ENCODE measurements at regions not wholly inside any gene's neighbourhood (a gene's known extent, or its start where the extent isn't known, plus 50 kb on each side); places are given as distances from the start of the nearest gene placed in this dataset.

DNA sequence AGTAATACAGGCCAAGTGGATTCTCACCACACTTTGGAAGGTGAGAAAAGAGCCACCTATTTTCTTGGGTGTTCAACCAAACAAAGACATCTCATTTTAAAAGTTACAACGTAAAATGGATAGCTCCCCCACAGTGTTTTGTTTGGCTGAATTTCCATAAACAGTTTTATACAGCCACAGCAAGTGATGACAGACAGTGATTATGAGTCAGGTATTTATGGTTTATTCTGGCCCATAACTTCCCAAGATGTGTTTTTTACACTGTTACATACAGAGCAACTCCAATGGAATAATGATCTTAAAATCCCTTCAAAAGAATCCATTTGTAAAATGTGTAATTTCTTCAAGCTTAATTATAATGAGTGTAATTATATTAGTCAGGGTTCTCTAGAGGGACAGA lies 421.3 kb downstream of the TLE1 start:
- H3K9ac ChIP-seq (ENCODE audit: low read depth, low read length), result no peak overlapping the region
- H3K9me3 ChIP-seq (ENCODE audit: control insufficient read depth, insufficient read depth, low read length), result no peaks in the 10 kb centered on the region
- H3K36me3 ChIP-seq (ENCODE audit: control insufficient read depth, insufficient read depth, low read length), result no peaks in the 10 kb centered on the region
- H3K4me3 ChIP-seq (ENCODE audit: low read depth, low read length), result no peak overlapping the region
- no peaks in the 10 kb centered on the region for H3K4me1 ChIP-seq (ENCODE audit: control insufficient read depth, insufficient read depth, low read length)
- H3K27me3 ChIP-seq (ENCODE audit: control insufficient read depth, insufficient read depth, low read length), result no peaks in the 10 kb centered on the region

DNA sequence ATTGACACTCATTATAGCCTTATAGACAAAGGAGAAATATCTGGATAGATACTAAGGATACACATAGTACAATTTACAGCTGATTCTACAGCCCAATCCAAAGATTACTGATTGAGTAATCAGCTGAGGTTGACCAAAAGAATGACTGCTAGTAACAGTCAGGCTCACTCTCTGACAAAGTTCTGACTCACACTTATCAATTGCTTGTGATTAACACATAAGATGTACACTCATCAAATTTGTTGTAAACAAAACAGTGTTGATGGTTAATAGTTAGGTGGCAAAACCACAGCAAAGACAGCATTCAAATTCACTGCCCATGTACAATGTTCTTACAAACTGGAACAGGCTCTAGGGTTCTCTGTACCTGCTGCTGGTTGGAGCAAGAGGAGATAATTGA lies 422.7 kb downstream of the TLE1 start:
- H3K4me1 ChIP-seq (ENCODE audit: control insufficient read depth, insufficient read depth, low read length), result no peaks in the 10 kb centered on the region

DNA sequence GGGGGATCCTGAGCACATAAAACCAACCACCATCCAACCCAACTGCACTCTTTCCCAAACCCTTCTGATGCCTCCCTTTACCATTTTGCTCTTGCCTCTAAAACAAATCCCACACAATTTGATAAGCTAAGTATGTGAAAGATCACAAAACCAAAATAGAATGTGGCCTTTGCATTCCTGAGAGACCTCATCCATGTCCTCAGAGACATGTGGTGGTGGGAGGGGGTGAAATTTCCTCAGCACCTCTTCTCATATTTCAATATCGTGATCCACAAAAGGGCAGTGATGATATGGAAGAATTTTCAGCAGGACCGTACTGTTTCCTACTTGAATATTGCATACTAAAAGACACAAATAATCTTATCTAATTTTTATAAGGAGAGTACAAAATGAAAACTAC lies 423.3 kb downstream of the TLE1 start:
- Histone ChIP-seq H3K36me3 (ENCODE audit: control insufficient read depth, insufficient read depth, low read length) (no peaks in the 10 kb centered on the region), H3K9ac (ENCODE audit: low read depth, low read length) (no peak overlapping the region), H3K27me3 (ENCODE audit: control insufficient read depth, insufficient read depth, low read length) (no peaks in the 10 kb centered on the region), H3K4me1 (ENCODE audit: control insufficient read depth, insufficient read depth, low read length) (no peaks in the 10 kb centered on the region), H3K4me3 (ENCODE audit: low read depth, low read length) (no peak overlapping the region), H3K9me3 (ENCODE audit: control insufficient read depth, insufficient read depth, low read length) (no peaks in the 10 kb centered on the region)

More for the DNA sequence above, 422.7 kb downstream of the TLE1 start:
- H3K27me3 ChIP-seq (ENCODE audit: control insufficient read depth, insufficient read depth, low read length), result no peaks in the 10 kb centered on the region
- H3K9ac ChIP-seq (ENCODE audit: low read depth, low read length), result no peak overlapping the region
- H3K36me3 ChIP-seq (ENCODE audit: control insufficient read depth, insufficient read depth, low read length), result no peaks in the 10 kb centered on the region
- H3K4me3 ChIP-seq (ENCODE audit: low read depth, low read length), result no peak overlapping the region
- no peaks in the 10 kb centered on the region for H3K9me3 ChIP-seq (ENCODE audit: control insufficient read depth, insufficient read depth, low read length)

DNA sequence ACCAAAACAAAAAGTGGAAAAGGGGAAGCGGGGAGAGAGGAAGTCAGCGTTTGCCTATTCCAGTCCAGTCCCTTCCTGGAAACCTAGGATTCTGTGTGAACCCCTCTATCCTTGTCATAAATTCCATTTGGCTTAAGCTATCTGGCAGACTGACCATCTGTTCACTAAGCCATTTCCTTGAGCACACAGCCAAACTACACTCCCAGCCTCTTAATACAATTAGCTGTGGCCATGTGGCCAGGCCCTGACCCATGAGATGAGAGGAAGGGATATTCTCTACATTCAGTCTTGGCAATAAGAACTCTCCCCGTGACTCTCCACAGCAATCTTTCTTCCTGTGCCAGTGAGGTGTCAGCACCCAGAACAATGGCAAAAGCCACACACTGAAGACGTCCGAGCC lies 424.8 kb downstream of the TLE1 start:
- Histone ChIP-seq H3K36me3 (ENCODE audit: control insufficient read depth, insufficient read depth, low read length) (no peaks in the 10 kb centered on the region), H3K4me1 (ENCODE audit: control insufficient read depth, insufficient read depth, low read length) (no peaks in the 10 kb centered on the region), H3K9ac (ENCODE audit: low read depth, low read length) (no peak overlapping the region), H3K4me3 (ENCODE audit: low read depth, low read length) (no peak overlapping the region), H3K9me3 (ENCODE audit: control insufficient read depth, insufficient read depth, low read length) (no peaks in the 10 kb centered on the region), H3K27me3 (ENCODE audit: control insufficient read depth, insufficient read depth, low read length) (no peaks in the 10 kb centered on the region)

DNA sequence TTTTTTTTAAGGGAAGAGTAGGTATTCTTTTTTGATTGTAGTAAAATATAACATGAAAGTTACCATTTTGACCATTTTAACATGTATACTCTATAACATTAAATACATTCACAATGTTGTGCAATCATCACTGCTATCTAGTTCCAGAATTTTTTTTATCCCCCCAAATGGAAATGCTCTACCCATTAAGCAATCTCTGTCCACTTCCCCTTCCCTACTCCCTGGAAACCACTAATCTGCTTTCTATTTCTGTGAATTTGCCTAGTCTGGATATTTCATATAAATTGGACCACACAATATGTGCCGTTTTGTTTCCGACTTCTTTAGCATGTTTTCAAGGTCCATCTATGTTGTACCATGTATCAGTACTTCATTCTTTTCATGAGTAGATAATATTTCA lies 429.5 kb downstream of the TLE1 start:
- Histone ChIP-seq H3K4me3 (ENCODE audit: low read depth, low read length) (no peak overlapping the region), H3K4me1 (ENCODE audit: control insufficient read depth, insufficient read depth, low read length) (no peaks in the 10 kb centered on the region), H3K27me3 (ENCODE audit: control insufficient read depth, insufficient read depth, low read length) (no peaks in the 10 kb centered on the region)

DNA sequence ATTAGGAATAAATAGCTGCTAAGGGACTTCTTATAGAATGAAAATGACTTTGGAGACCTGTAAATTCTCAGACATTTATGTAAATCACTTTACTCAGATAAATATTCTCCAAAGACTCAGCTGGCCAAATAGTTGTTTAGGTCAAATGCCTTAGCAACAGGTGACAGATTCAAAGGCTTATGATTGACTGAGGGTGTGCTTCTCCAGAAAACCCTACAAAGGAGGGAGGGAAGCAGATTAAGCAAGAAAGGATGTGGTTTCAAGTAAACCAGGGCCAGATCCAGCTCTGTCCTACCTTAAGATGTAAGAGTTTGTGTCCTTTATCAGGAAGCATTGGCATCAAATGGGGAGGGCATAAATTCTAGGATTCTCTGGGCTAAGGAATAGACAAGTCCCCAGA lies 433.0 kb downstream of the TLE1 start:
- H3K4me1 ChIP-seq (ENCODE audit: control insufficient read depth, insufficient read depth, low read length), result no peaks in the 10 kb centered on the region
- no peaks in the 10 kb centered on the region for H3K9me3 ChIP-seq (ENCODE audit: control insufficient read depth, insufficient read depth, low read length)
- no peaks in the 10 kb centered on the region for H3K36me3 ChIP-seq (ENCODE audit: control insufficient read depth, insufficient read depth, low read length)
- H3K27me3 ChIP-seq (ENCODE audit: control insufficient read depth, insufficient read depth, low read length), result no peaks in the 10 kb centered on the region
- no peak overlapping the region for H3K9ac ChIP-seq (ENCODE audit: low read depth, low read length)
- no peak overlapping the region for H3K4me3 ChIP-seq (ENCODE audit: low read depth, low read length)

More for the DNA sequence above, 429.5 kb downstream of the TLE1 start:
- no peaks in the 10 kb centered on the region for H3K9me3 ChIP-seq (ENCODE audit: control insufficient read depth, insufficient read depth, low read length)
- H3K9ac ChIP-seq (ENCODE audit: low read depth, low read length), result no peak overlapping the region
- H3K36me3 ChIP-seq (ENCODE audit: control insufficient read depth, insufficient read depth, low read length), result no peaks in the 10 kb centered on the region

DNA sequence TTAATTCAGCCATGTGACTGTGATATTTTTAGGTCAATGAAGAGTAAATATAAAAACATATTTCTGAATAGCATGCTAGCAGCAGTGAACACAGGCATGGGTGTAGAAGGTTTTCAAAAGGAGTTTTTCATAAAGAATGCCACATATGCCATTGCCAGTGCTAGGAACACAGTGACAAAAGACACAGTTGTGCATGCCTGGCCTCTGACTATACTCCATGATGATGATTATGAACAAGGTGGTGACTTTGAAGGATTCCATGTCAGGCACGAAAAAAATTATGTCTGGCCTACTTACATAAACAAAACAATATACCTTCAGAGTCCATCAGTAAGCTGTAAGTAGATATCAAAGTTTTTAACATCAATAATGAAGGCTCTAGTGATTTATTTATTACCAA lies 438.7 kb downstream of the TLE1 start:
- no peaks in the 10 kb centered on the region for H3K27me3 ChIP-seq (ENCODE audit: control insufficient read depth, insufficient read depth, low read length)
- no peaks in the 10 kb centered on the region for H3K9me3 ChIP-seq (ENCODE audit: control insufficient read depth, insufficient read depth, low read length)

DNA sequence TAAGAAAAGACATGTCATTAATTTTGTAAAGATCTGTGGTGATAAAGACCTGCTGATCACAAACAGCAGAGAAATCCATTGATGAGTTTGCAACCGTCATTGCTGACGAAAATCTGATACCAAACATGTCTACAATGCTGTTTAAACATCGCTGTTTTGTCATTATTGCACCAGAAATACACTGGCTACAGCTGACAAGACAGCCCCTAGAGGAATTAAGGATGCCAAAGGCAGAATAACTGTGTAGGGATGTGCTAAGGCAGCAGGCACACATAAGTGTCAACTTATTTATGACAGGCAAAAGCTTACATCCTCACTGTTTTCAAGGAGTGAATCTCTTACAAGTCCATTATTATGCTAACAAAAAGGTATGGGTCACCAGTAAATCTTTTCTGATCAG lies 439.3 kb downstream of the TLE1 start:
- Histone ChIP-seq H3K36me3 (ENCODE audit: control insufficient read depth, insufficient read depth, low read length) (no peaks in the 10 kb centered on the region), H3K9ac (ENCODE audit: low read depth, low read length) (no peak overlapping the region)

More for the DNA sequence above, 438.7 kb downstream of the TLE1 start:
- Histone ChIP-seq H3K4me3 (ENCODE audit: low read depth, low read length) (no peak overlapping the region), H3K9ac (ENCODE audit: low read depth, low read length) (no peak overlapping the region), H3K36me3 (ENCODE audit: control insufficient read depth, insufficient read depth, low read length) (no peaks in the 10 kb centered on the region), H3K4me1 (ENCODE audit: control insufficient read depth, insufficient read depth, low read length) (no peaks in the 10 kb centered on the region)

DNA sequence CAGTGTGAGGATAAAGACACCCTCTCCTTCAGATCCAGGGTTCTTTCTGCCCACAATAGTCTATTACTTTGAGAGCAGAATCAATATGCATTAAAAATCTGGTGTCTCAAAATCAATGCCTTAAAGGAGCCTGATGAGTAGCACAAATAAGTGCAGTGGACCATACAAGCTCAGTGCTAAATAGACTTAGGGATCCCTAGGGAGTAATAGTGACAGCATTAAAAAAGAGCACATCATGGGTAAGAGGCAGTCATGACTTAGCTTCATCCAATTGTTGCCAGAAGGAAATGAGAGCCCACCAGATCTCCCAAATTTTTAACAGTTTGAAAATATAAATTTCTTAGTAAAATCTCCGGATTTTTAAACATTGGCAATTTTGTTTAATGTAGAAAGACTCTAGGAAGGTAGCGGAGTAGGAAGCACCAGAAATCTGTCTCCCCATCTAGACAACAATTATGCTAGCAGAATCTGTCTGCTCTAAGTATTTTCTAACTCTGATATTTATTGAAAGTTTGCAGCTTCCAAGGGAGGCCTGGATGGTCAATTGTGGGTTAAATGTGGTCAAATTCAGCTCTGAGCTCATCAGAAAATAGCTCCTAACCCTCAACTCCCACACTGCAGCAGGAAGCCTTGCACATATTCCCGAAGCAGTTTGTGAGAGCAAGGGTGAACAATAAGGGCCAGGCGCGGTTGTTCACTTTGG lies 443.9 kb downstream of the TLE1 start:
- H3K36me3 ChIP-seq (ENCODE audit: control insufficient read depth, insufficient read depth, low read length), result no peaks in the 10 kb centered on the region
- H3K9me3 ChIP-seq (ENCODE audit: control insufficient read depth, insufficient read depth, low read length), result no peaks in the 10 kb centered on the region
- H3K4me1 ChIP-seq (ENCODE audit: control insufficient read depth, insufficient read depth, low read length), result no peaks in the 10 kb centered on the region
- no peaks in the 10 kb centered on the region for H3K27me3 ChIP-seq (ENCODE audit: control insufficient read depth, insufficient read depth, low read length)
- no peak overlapping the region for H3K4me3 ChIP-seq (ENCODE audit: low read depth, low read length)
- H3K9ac ChIP-seq (ENCODE audit: low read depth, low read length), result no peak overlapping the region

More for the DNA sequence above, 439.3 kb downstream of the TLE1 start:
- Histone ChIP-seq H3K27me3 (ENCODE audit: control insufficient read depth, insufficient read depth, low read length) (no peaks in the 10 kb centered on the region), H3K4me3 (ENCODE audit: low read depth, low read length) (no peak overlapping the region), H3K9me3 (ENCODE audit: control insufficient read depth, insufficient read depth, low read length) (no peaks in the 10 kb centered on the region), H3K4me1 (ENCODE audit: control insufficient read depth, insufficient read depth, low read length) (no peaks in the 10 kb centered on the region)

DNA sequence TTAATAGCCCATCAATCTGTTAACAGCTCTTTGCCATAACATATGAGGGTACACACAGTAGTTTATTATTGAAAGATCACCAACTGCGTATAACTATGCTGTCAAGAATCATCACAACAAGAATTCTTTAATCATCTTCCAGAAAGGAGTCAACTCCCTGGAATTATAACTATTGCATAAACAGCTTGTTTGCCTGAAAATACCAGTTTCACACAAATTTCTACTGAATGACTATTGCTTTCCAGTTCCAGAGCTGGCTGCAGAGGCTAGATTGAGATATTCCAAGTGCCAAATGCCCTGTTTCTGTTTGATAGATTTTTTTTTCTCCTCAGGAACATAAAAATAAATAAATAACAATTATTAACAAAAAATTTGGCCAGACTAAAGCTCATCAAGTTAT lies 444.7 kb downstream of the TLE1 start:
- no peak overlapping the region for H3K4me3 ChIP-seq (ENCODE audit: low read depth, low read length)
- no peak overlapping the region for H3K9ac ChIP-seq (ENCODE audit: low read depth, low read length)
- no peaks in the 10 kb centered on the region for H3K36me3 ChIP-seq (ENCODE audit: control insufficient read depth, insufficient read depth, low read length)
- no peaks in the 10 kb centered on the region for H3K4me1 ChIP-seq (ENCODE audit: control insufficient read depth, insufficient read depth, low read length)
- H3K27me3 ChIP-seq (ENCODE audit: control insufficient read depth, insufficient read depth, low read length), result no peaks in the 10 kb centered on the region
- no peaks in the 10 kb centered on the region for H3K9me3 ChIP-seq (ENCODE audit: control insufficient read depth, insufficient read depth, low read length)

DNA sequence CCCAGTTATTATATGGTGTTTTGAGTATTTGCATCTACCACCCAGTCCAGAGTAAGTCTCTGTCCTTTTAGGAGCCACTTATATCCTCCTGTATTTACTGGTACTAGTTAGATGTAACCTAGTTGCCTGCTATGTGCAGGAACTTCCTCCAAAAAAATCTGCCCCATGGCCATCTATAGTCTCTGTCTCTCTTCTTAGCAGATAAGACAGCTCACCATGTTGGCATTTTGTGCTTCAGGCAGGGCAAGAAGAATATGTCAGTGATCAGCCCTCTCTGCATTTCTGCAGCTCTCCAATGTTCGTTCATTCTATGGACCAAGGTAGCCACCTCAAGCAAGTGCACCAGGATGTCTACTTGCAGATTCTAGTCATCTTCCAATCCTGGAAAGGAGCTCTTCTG lies 446.5 kb downstream of the TLE1 start:
- Histone ChIP-seq H3K27me3 (ENCODE audit: control insufficient read depth, insufficient read depth, low read length) (no peaks in the 10 kb centered on the region), H3K36me3 (ENCODE audit: control insufficient read depth, insufficient read depth, low read length) (no peaks in the 10 kb centered on the region), H3K4me1 (ENCODE audit: control insufficient read depth, insufficient read depth, low read length) (no peaks in the 10 kb centered on the region), H3K4me3 (ENCODE audit: low read depth, low read length) (no peak overlapping the region), H3K9me3 (ENCODE audit: control insufficient read depth, insufficient read depth, low read length) (no peaks in the 10 kb centered on the region), H3K9ac (ENCODE audit: low read depth, low read length) (no peak overlapping the region)

DNA sequence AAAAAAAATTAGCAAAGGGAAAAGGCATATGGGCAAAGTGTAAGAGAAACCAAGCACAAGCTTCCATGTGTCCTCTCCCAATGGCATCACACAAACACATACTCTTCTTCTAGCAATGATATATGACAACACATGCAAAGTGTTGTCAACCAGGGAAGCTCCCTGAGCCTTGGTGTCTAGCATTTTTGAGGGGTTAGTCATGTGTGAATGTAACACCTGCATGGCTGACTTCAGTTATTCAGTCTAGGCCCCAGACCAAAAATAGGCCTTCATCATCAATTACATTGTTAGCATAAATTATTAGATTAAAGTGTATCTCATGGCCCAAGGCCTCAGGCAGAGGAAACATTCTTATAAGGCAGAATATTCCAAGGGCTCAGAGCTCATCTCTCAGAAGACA lies 450.0 kb downstream of the TLE1 start:
- no peak overlapping the region for H3K4me3 ChIP-seq (ENCODE audit: low read depth, low read length)
- H3K27me3 ChIP-seq (ENCODE audit: control insufficient read depth, insufficient read depth, low read length), result no peaks in the 10 kb centered on the region
- no peaks in the 10 kb centered on the region for H3K9me3 ChIP-seq (ENCODE audit: control insufficient read depth, insufficient read depth, low read length)
- no peaks in the 10 kb centered on the region for H3K4me1 ChIP-seq (ENCODE audit: control insufficient read depth, insufficient read depth, low read length)
- no peaks in the 10 kb centered on the region for H3K36me3 ChIP-seq (ENCODE audit: control insufficient read depth, insufficient read depth, low read length)
- no peak overlapping the region for H3K9ac ChIP-seq (ENCODE audit: low read depth, low read length)

All from iPS-15b (cell line).